Neural cell (in vitro differentiated cells): ENCODE measurements at regions not wholly inside any gene's neighbourhood (a gene's known extent, or its start where the extent isn't known, plus 50 kb on each side); places are given as distances from the start of the nearest gene placed in this dataset.

Source experiments
- EZH2 ChIP-seq: fragments of 200-600, 300-800 bp; shearing (Covaris generic), sonication (generic); IDR thresholded peaks from 2 replicates; pipeline ENCODE4 v1.6.1; 2014; ENCODE audit warnings: antibody characterized with exemption, low read length, borderline replicate concordance, mild to moderate bottlenecking; ENCODE audit not compliant: insufficient read depth, poor library complexity, severe bottlenecking
- MXI1 ChIP-seq: fragments of 450-650 bp; conservative IDR thresholded peaks from 2 replicates; pipeline ENCODE4 v1.6.1; 2014; ENCODE audit warnings: antibody characterized with exemption, mild to moderate bottlenecking; ENCODE audit not compliant: poor library complexity, severe bottlenecking
- POLR2AphosphoS5 ChIP-seq: IDR thresholded peaks from 2 replicates; pipeline ENCODE4 v1.6.1; 2012
- SMC3 ChIP-seq: fragments of 450-650 bp; conservative IDR thresholded peaks from 2 replicates; pipeline ENCODE4 v1.6.1; 2014; ENCODE audit warnings: antibody characterized with exemption, mild to moderate bottlenecking, moderate library complexity; ENCODE audit not compliant: poor library complexity
- TF ChIP-seq, protein P1 (sequence below): fragments of 450-650 bp; IDR thresholded peaks from 2 replicates; pipeline ENCODE4 v1.5.1; 2014; ENCODE audit warnings: antibody characterized with exemption, mild to moderate bottlenecking, moderate library complexity; ENCODE audit not compliant: poor library complexity, severe bottlenecking

DNA sequence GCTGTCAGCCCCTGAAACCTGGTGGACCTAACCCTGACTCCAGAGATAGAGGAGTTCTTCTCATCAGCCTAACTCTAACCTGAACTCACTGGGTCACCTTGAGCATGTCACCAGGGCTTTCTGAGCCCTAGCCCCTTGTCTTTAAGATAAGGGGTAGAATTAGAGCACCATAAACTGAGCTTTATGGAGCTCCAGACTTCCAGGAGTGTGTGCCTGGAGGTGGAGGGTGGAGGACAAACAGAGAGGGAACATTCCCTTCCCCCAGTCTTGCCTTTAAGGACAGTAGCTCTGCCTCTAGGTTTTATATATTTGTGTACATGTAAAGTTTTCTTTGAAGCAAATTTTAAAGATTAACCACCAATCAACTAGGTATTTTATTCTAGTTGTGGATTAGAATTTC lies 83.9 kb upstream of the PACRGL start:
- TF ChIP-seq, protein P1, sequence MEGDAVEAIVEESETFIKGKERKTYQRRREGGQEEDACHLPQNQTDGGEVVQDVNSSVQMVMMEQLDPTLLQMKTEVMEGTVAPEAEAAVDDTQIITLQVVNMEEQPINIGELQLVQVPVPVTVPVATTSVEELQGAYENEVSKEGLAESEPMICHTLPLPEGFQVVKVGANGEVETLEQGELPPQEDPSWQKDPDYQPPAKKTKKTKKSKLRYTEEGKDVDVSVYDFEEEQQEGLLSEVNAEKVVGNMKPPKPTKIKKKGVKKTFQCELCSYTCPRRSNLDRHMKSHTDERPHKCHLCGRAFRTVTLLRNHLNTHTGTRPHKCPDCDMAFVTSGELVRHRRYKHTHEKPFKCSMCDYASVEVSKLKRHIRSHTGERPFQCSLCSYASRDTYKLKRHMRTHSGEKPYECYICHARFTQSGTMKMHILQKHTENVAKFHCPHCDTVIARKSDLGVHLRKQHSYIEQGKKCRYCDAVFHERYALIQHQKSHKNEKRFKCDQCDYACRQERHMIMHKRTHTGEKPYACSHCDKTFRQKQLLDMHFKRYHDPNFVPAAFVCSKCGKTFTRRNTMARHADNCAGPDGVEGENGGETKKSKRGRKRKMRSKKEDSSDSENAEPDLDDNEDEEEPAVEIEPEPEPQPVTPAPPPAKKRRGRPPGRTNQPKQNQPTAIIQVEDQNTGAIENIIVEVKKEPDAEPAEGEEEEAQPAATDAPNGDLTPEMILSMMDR, result no peak
- TF ChIP-seq POLR2AphosphoS5, result no peak
- no peak for TF ChIP-seq MXI1
- TF ChIP-seq EZH2, result no peak
- no peak for TF ChIP-seq SMC3
